ENCODE measurements at regions not wholly inside any gene's neighbourhood (a gene's known extent, or its start where the extent isn't known, plus 50 kb on each side); places are given as distances from the start of the nearest gene placed in this dataset.
"Not testable (repeated sequence)": the region's sequence is repeated elsewhere in the genome, so short reads cannot be mapped to it uniquely, and the experiment has no call there.

GRCh38 chr5:153939101-153939500 lies 99.6 kb downstream of the FAM114A2 start:
- DNase-seq (ENCODE audit: extremely low read depth in 1 of 11, low read depth in 9 of 11, low spot score in 4 of 11) = no peak

- no peak for DNase-seq (ENCODE audit: extremely low read depth in 1 of 11, low read depth in 9 of 11, low spot score in 4 of 11)
These were observed 100.4 kb downstream of the FAM114A2 start for GRCh38 chr5:153938191-153938842.

GRCh38 chr5:153937661-153938060 lies 101.0 kb downstream of the FAM114A2 start:
- no peak for DNase-seq (ENCODE audit: extremely low read depth in 1 of 11, low read depth in 9 of 11, low spot score in 4 of 11)

- DNase-seq (ENCODE audit: extremely low read depth in 1 of 11, low read depth in 9 of 11, low spot score in 4 of 11) = not testable (repeated sequence)
These were observed 103.6 kb downstream of the FAM114A2 start for GRCh38 chr5:153935151-153935550.

- DNase-seq (ENCODE audit: extremely low read depth in 1 of 11, low read depth in 9 of 11, low spot score in 4 of 11) = no peak
These were observed 112.5 kb downstream of the FAM114A2 start for GRCh38 chr5:153926201-153926600.

GRCh38 chr5:153919161-153919560 lies 119.5 kb downstream of the FAM114A2 start:
- no peak for DNase-seq (ENCODE audit: extremely low read depth in 1 of 11, low read depth in 9 of 11, low spot score in 4 of 11)

- DNase-seq (ENCODE audit: extremely low read depth in 1 of 11, low read depth in 9 of 11, low spot score in 4 of 11) = no peak
These were observed 131.4 kb downstream of the FAM114A2 start for GRCh38 chr5:153907170-153907775.

- no peak for DNase-seq (ENCODE audit: extremely low read depth in 1 of 11, low read depth in 9 of 11, low spot score in 4 of 11)
These were observed 133.5 kb downstream of the FAM114A2 start for GRCh38 chr5:153905219-153905618.

GRCh38 chr5:153903321-153903720 lies 135.4 kb downstream of the FAM114A2 start:
- DNase-seq (ENCODE audit: extremely low read depth in 1 of 11, low read depth in 9 of 11, low spot score in 4 of 11) = no peak

GRCh38 chr5:153902016-153902415 lies 136.7 kb downstream of the FAM114A2 start:
- DNase-seq (ENCODE audit: extremely low read depth in 1 of 11, low read depth in 9 of 11, low spot score in 4 of 11) = no peak

GRCh38 chr5:153901449-153901848 lies 137.3 kb downstream of the FAM114A2 start:
- DNase-seq (ENCODE audit: extremely low read depth in 1 of 11, low read depth in 9 of 11, low spot score in 4 of 11) = no peak

- no peak for DNase-seq (ENCODE audit: extremely low read depth in 1 of 11, low read depth in 9 of 11, low spot score in 4 of 11)
These were observed 137.9 kb downstream of the FAM114A2 start for GRCh38 chr5:153900703-153901395.

- no peak for DNase-seq (ENCODE audit: extremely low read depth in 1 of 11, low read depth in 9 of 11, low spot score in 4 of 11)
These were observed 139.0 kb downstream of the FAM114A2 start for GRCh38 chr5:153899746-153900145.

- DNase-seq (ENCODE audit: extremely low read depth in 1 of 11, low read depth in 9 of 11, low spot score in 4 of 11) = peak in 6 of 11 donors; percentile 7 to 44 (median 13)
These were observed 142.0 kb downstream of the FAM114A2 start for GRCh38 chr5:153896701-153897100.

GRCh38 chr5:153896117-153896516 lies 142.6 kb downstream of the FAM114A2 start:
- no peak for DNase-seq (ENCODE audit: extremely low read depth in 1 of 11, low read depth in 9 of 11, low spot score in 4 of 11)

- DNase-seq (ENCODE audit: extremely low read depth in 1 of 11, low read depth in 9 of 11, low spot score in 4 of 11) = no peak
These were observed 143.4 kb downstream of the FAM114A2 start for GRCh38 chr5:153895266-153895665.

GRCh38 chr5:153893817-153894216 lies 144.9 kb downstream of the FAM114A2 start:
- no peak for DNase-seq (ENCODE audit: extremely low read depth in 1 of 11, low read depth in 9 of 11, low spot score in 4 of 11)

GRCh38 chr5:153891394-153891793 lies 147.3 kb downstream of the FAM114A2 start:
- no peak for DNase-seq (ENCODE audit: extremely low read depth in 1 of 11, low read depth in 9 of 11, low spot score in 4 of 11)

- DNase-seq (ENCODE audit: extremely low read depth in 1 of 11, low read depth in 9 of 11, low spot score in 4 of 11) = no peak
These were observed 149.9 kb downstream of the FAM114A2 start for GRCh38 chr5:153888781-153889180.

GRCh38 chr5:153885141-153885540 lies 153.6 kb downstream of the FAM114A2 start:
- DNase-seq (ENCODE audit: extremely low read depth in 1 of 11, low read depth in 9 of 11, low spot score in 4 of 11) = no peak

GRCh38 chr5:153884612-153884957 lies 154.1 kb downstream of the FAM114A2 start:
- no peak for DNase-seq (ENCODE audit: extremely low read depth in 1 of 11, low read depth in 9 of 11, low spot score in 4 of 11)

Measured in renal cortex interstitium (tissue), 11 donors.